H9 (cell line): ENCODE measurements at regions not wholly inside any gene's neighbourhood (a gene's known extent, or its start where the extent isn't known, plus 50 kb on each side); places are given as distances from the start of the nearest gene placed in this dataset.

Experiments used
- DNase-seq: peaks from one replicate; pipeline ENCODE4 v3.0.0-alpha.2; 2017
- H2AFZ ChIP-seq: one replicate; pipeline ENCODE4 v1.6.1; 2013; ENCODE audit warnings: mild to moderate bottlenecking, low read length, control low read depth, moderate library complexity
- H2AK5ac ChIP-seq: 2 replicates; pipeline ENCODE4 v1.6.1; 2013; ENCODE audit warnings: low read length, control low read depth, mixed read lengths; ENCODE audit not compliant: insufficient read length
- H2BK120ac ChIP-seq: one replicate; pipeline ENCODE4 v1.6.1; 2013; ENCODE audit warnings: low read depth, mild to moderate bottlenecking, low read length, control low read depth, inconsistent platforms; ENCODE audit not compliant: poor library complexity, severe bottlenecking
- H2BK12ac ChIP-seq: 2 replicates; pipeline ENCODE4 v1.6.1; 2013; ENCODE audit warnings: low read length, control low read depth, mixed read lengths, low read depth; ENCODE audit not compliant: insufficient read length
- H2BK15ac ChIP-seq: 2 replicates; pipeline ENCODE4 v1.6.1; 2013; ENCODE audit warnings: low read depth, low read length, control low read depth
- H2BK20ac ChIP-seq: one replicate; pipeline ENCODE4 v1.6.1; 2013; ENCODE audit warnings: low read depth, mild to moderate bottlenecking, low read length, control low read depth, inconsistent platforms; ENCODE audit not compliant: poor library complexity, severe bottlenecking
- H2BK5ac ChIP-seq: 2 replicates; pipeline ENCODE4 v1.6.1; 2013; ENCODE audit warnings: low read length, control low read depth, mixed read lengths; ENCODE audit not compliant: insufficient read length
- H3K14ac ChIP-seq: 2 replicates; pipeline ENCODE4 v1.6.1; 2013; ENCODE audit warnings: low read length, control low read depth; ENCODE audit not compliant: insufficient read depth
- H3K18ac ChIP-seq: 2 replicates; pipeline ENCODE4 v1.6.1; 2013; ENCODE audit warnings: low read depth, mild to moderate bottlenecking, mixed read lengths, low read length, control low read depth; ENCODE audit not compliant: insufficient read length
- H3K23ac ChIP-seq: 2 replicates; pipeline ENCODE4 v1.6.1; 2013; ENCODE audit warnings: low read length, control low read depth, mixed read lengths, low read depth; ENCODE audit not compliant: insufficient read length
- H3K23me2 ChIP-seq: 2 replicates; pipeline ENCODE4 v1.6.1; 2013; ENCODE audit warnings: low read depth, mild to moderate bottlenecking, mixed read lengths, low read length, control low read depth; ENCODE audit not compliant: insufficient read length, poor library complexity, severe bottlenecking
- H3K27ac ChIP-seq: 2 replicates; pipeline ENCODE4 v1.5.1; 2013; ENCODE audit warnings: low read length, control low read depth, mixed read lengths, low read depth; ENCODE audit not compliant: insufficient read length
- H3K27me3 ChIP-seq: 2 replicates; pipeline ENCODE4 v1.6.1; 2013; ENCODE audit warnings: low read length, control low read depth, inconsistent platforms; ENCODE audit not compliant: insufficient read depth
- H3K4ac ChIP-seq: 2 replicates; pipeline ENCODE4 v1.6.1; 2013; ENCODE audit warnings: low read depth, mild to moderate bottlenecking, control low read depth, inconsistent platforms, low read length, moderate library complexity
- H3K4me1 ChIP-seq: 2 replicates; pipeline ENCODE4 v1.6.1; 2013; ENCODE audit warnings: low read length, control low read depth, inconsistent platforms; ENCODE audit not compliant: insufficient read depth
- H3K4me2 ChIP-seq: 2 replicates; pipeline ENCODE4 v1.6.1; 2013; ENCODE audit warnings: low read length, control low read depth, mixed read lengths; ENCODE audit not compliant: insufficient read length, insufficient read depth
- H3K56ac ChIP-seq: 2 replicates; pipeline ENCODE4 v1.6.1; 2013; ENCODE audit warnings: low read depth, mild to moderate bottlenecking, mixed read lengths, low read length, control low read depth; ENCODE audit not compliant: insufficient read length
- H3K79me1 ChIP-seq: 2 replicates; pipeline ENCODE4 v1.6.1; 2013; ENCODE audit warnings: low read depth, mild to moderate bottlenecking, moderate library complexity, low read length, control low read depth, inconsistent platforms; ENCODE audit not compliant: insufficient read depth, poor library complexity, severe bottlenecking
- H3K79me2 ChIP-seq: 2 replicates; pipeline ENCODE4 v1.6.1; 2013; ENCODE audit warnings: low read length, control low read depth, inconsistent platforms; ENCODE audit not compliant: insufficient read depth
- H3K9ac ChIP-seq: 2 replicates; pipeline ENCODE4 v1.6.1; 2013; ENCODE audit warnings: low read length, control low read depth, mixed read lengths; ENCODE audit not compliant: insufficient read length; ENCODE audit errors: extremely low read depth
- H3K9me3 ChIP-seq: one replicate; pipeline ENCODE4 v1.6.1; 2013; ENCODE audit warnings: low read depth, low read length, inconsistent platforms; ENCODE audit not compliant: control insufficient read depth
- H3T11ph ChIP-seq: one replicate; pipeline ENCODE4 v1.6.1; 2013; ENCODE audit warnings: mild to moderate bottlenecking, low read length, control low read depth, inconsistent platforms
- H4K20me1 ChIP-seq: one replicate; pipeline ENCODE4 v1.6.1; 2013; ENCODE audit not compliant: control insufficient read depth, insufficient read length, insufficient read depth
- H4K5ac ChIP-seq: 2 replicates; pipeline ENCODE4 v1.6.1; 2013; ENCODE audit warnings: low read depth, mild to moderate bottlenecking, mixed read lengths, low read length, control low read depth; ENCODE audit not compliant: insufficient read length
- H4K8ac ChIP-seq: replicated peaks from 2 replicates; pipeline ENCODE4 v1.6.1; 2013; ENCODE audit warnings: low read length, control low read depth, mixed read lengths, low read depth; ENCODE audit not compliant: insufficient read length
- H4K91ac ChIP-seq: 2 replicates; pipeline ENCODE4 v1.6.1; 2013; ENCODE audit warnings: low read depth, mild to moderate bottlenecking, moderate library complexity, mixed read lengths, low read length, control low read depth; ENCODE audit not compliant: insufficient read length
- H3K27ac Mint-ChIP-seq, 3 experiments: 2 replicates in 2 of 3; 3 replicates in 1 of 3; pipeline ENCODE4 v1.8.0; 2020 to 2021; ENCODE audit warnings: mixed read lengths in 3 of 3, mild to moderate bottlenecking in 1 of 3, moderate library complexity in 1 of 3
- H3K27me3 Mint-ChIP-seq: 2 replicates; pipeline ENCODE4 v1.8.0; 2021; ENCODE audit warnings: low read depth, mild to moderate bottlenecking, moderate library complexity, mixed read lengths
- H3K36me3 Mint-ChIP-seq, 3 experiments: 2 replicates in 2 of 3; 3 replicates in 1 of 3; pipeline ENCODE4 v1.8.0; 2020 to 2021; ENCODE audit warnings: low read depth in 3 of 3, mixed read lengths in 3 of 3; ENCODE audit not compliant: insufficient read depth in 1 of 3
- H3K4me1 Mint-ChIP-seq, 2 experiments: 2 replicates each; pipeline ENCODE4 v1.8.0; 2020; ENCODE audit warnings: mixed read lengths in 2 of 2
- H3K4me3 Mint-ChIP-seq, 2 experiments: 2 replicates in 1 of 2; 3 replicates in 1 of 2; pipeline ENCODE4 v1.8.0; 2020 to 2021; ENCODE audit warnings: mild to moderate bottlenecking in 2 of 2, mixed read lengths in 2 of 2, moderate library complexity in 1 of 2
- H3K9me3 Mint-ChIP-seq, 2 experiments: 2 replicates in 1 of 2; 3 replicates in 1 of 2; pipeline ENCODE4 v1.8.0; 2020; ENCODE audit warnings: mild to moderate bottlenecking in 2 of 2, mixed read lengths in 2 of 2, moderate library complexity in 1 of 2
- WGBS: extraction: QIAGEN DNeasy Blood & Tissue Kit; methylation state at CpG from one replicate; pipeline ENCODE4 v1.1.7; 2013; ENCODE audit warnings: missing lambda C conversion rate, low lambda C conversion rate, mixed read lengths; ENCODE audit not compliant: insufficient read length; ENCODE audit errors: extremely low coverage; 5-methylcytosine and 5-hydroxymethylcytosine counted together
- TF ChIP-seq, protein P1 (sequence below): fragments of 200-600 bp; sonication (generic); conservative IDR thresholded peaks from 3 replicates; pipeline ENCODE4 v1.8.0; 2021; ENCODE audit warnings: antibody characterized with exemption, mild to moderate bottlenecking

DNA sequence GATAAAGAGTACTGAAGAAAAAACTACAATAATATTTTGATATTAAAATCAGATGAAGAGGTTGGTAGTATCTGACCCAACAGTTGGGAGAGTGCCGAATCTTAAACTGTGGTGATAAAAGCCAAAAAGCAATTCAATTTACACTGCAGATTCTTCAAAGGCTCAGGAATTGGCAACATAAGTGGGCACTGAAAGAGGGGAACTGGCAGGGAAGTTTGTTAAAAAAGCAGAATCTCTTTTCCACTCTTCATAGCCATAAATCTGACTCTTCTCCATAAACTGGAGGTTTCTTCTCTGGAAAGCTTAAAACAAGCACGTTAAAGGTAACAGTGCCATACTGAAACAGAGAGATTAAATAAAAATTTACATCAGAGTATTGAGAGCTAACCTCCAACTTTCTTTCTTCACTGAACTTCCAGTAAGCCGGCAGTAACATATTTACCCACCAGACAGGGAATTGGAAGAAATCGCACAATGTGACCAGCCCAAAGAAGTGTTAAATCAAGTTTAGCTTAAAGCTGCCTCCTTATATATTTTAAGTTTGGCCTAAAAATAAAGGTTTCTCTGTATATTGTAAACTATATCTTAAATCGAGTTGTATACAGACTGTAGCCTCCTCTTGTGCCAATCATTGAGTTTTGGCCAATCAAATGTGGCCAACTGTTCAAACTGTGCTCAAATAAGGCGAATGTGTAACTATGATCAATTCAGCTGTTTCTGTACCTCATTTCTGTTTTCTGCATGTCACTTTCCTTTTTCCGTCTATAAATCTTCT is 358.3 kb downstream of the NXPE2 start:
- no peaks in the 10 kb centered on the region for H3K4me1 ChIP-seq
- H4K8ac ChIP-seq = no peak overlapping the region
- no peak overlapping the region for H2BK12ac ChIP-seq
- peaks cover 3 to 6% of the 10 kb centered on the region in 2 experiments; a peak in 4 of 5 replicates for H3K9me3 Mint-ChIP-seq
- H3K4me1 Mint-ChIP-seq = peaks cover 5 to 9% of the 10 kb centered on the region in 2 experiments
- H3K14ac ChIP-seq = no peak overlapping the region
- no peaks in the 10 kb centered on the region; the same call in 1 of the 2 replicates for H3K27me3 Mint-ChIP-seq
- no peak overlapping the region for H3K4ac ChIP-seq
- H3K9me3 ChIP-seq = no peaks in the 10 kb centered on the region
- no peak overlapping the region for H3K4me2 ChIP-seq
- peaks cover 0 to 7% (median 0%) of the 10 kb centered on the region in 3 experiments; a peak in 3 of 7 replicates for H3K36me3 Mint-ChIP-seq
- H2BK5ac ChIP-seq = no peak overlapping the region
- no peaks in the 10 kb centered on the region for H3K27me3 ChIP-seq
- no peak overlapping the region for H2AFZ ChIP-seq
- no peak overlapping the region for H3K18ac ChIP-seq
- no peak overlapping the region for H3K23ac ChIP-seq
- no peak overlapping the region for H3K27ac ChIP-seq
- H2BK20ac ChIP-seq = no peak overlapping the region
- no peak overlapping the region for H3K27ac Mint-ChIP-seq
- no peaks in the 10 kb centered on the region for H4K20me1 ChIP-seq
- no peak overlapping the region for H3K56ac ChIP-seq
- TF ChIP-seq, protein P1, sequence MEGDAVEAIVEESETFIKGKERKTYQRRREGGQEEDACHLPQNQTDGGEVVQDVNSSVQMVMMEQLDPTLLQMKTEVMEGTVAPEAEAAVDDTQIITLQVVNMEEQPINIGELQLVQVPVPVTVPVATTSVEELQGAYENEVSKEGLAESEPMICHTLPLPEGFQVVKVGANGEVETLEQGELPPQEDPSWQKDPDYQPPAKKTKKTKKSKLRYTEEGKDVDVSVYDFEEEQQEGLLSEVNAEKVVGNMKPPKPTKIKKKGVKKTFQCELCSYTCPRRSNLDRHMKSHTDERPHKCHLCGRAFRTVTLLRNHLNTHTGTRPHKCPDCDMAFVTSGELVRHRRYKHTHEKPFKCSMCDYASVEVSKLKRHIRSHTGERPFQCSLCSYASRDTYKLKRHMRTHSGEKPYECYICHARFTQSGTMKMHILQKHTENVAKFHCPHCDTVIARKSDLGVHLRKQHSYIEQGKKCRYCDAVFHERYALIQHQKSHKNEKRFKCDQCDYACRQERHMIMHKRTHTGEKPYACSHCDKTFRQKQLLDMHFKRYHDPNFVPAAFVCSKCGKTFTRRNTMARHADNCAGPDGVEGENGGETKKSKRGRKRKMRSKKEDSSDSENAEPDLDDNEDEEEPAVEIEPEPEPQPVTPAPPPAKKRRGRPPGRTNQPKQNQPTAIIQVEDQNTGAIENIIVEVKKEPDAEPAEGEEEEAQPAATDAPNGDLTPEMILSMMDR = no peak
- no peaks in the 10 kb centered on the region for H3K79me1 ChIP-seq
- WGBS = no CpG with 5 or more reads among the region's 7 CpGs
- H4K91ac ChIP-seq = no peak overlapping the region
- no peaks in the 10 kb centered on the region for H3K79me2 ChIP-seq
- H2BK120ac ChIP-seq = no peak overlapping the region
- no peak overlapping the region for H2BK15ac ChIP-seq
- H3K9ac ChIP-seq = no peak overlapping the region
- no peak overlapping the region for H3K4me3 Mint-ChIP-seq
- H2AK5ac ChIP-seq = no peak overlapping the region
- no peak for DNase-seq
- no peaks in the 10 kb centered on the region for H3K23me2 ChIP-seq
- H4K5ac ChIP-seq = no peak overlapping the region
- H3T11ph ChIP-seq = no peak overlapping the region
